HL-60 (cell line): ENCODE measurements at regions not wholly inside any gene's neighbourhood (a gene's known extent, or its start where the extent isn't known, plus 50 kb on each side); places are given as distances from the start of the nearest gene placed in this dataset.

Source experiments
- CTCF ChIP-seq: IDR thresholded peaks from one replicate; pipeline ENCODE4 v1.5.1; 2011; ENCODE audit warnings: low read length, control low read depth, inconsistent platforms; ENCODE audit not compliant: insufficient read depth
- GABPA ChIP-seq: IDR thresholded peaks from 2 replicates; pipeline ENCODE4 v1.6.1; 2012; ENCODE audit warnings: low read depth
- POLR2AphosphoS5 ChIP-seq: IDR thresholded peaks from 2 replicates; pipeline ENCODE4 v1.6.1; 2012; ENCODE audit warnings: low read depth
- SPI1 ChIP-seq: IDR thresholded peaks from 2 replicates; pipeline ENCODE4 v1.6.1; 2012; ENCODE audit warnings: low read depth, mild to moderate bottlenecking, borderline replicate concordance
- TF ChIP-seq, protein P1 (sequence below): IDR thresholded peaks from 2 replicates; pipeline ENCODE4 v1.6.1; 2012; ENCODE audit warnings: low read depth; ENCODE audit not compliant: insufficient replicate concordance

DNA sequence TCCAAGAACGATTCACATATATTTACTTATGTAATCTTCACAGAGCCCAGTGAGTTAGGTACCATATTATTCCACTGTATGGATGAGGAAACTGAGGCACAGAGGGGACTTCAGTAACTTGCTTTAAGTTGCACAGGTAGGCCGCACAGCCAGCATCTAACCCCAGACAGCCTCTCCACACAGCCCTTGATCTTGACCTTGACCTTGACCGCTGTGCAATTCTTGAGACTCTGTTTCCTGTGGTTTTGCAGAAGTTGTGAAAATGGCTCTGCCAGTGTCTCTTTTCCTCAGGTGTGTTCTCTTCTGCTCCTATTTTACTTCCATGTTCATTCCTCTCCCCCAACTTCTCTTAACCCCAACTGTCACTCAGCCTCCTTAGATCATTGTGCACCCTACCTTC is 206.5 kb downstream of the SOX11 start:
- no peak for TF ChIP-seq CTCF
- TF ChIP-seq POLR2AphosphoS5: no peak
- TF ChIP-seq, protein P1, sequence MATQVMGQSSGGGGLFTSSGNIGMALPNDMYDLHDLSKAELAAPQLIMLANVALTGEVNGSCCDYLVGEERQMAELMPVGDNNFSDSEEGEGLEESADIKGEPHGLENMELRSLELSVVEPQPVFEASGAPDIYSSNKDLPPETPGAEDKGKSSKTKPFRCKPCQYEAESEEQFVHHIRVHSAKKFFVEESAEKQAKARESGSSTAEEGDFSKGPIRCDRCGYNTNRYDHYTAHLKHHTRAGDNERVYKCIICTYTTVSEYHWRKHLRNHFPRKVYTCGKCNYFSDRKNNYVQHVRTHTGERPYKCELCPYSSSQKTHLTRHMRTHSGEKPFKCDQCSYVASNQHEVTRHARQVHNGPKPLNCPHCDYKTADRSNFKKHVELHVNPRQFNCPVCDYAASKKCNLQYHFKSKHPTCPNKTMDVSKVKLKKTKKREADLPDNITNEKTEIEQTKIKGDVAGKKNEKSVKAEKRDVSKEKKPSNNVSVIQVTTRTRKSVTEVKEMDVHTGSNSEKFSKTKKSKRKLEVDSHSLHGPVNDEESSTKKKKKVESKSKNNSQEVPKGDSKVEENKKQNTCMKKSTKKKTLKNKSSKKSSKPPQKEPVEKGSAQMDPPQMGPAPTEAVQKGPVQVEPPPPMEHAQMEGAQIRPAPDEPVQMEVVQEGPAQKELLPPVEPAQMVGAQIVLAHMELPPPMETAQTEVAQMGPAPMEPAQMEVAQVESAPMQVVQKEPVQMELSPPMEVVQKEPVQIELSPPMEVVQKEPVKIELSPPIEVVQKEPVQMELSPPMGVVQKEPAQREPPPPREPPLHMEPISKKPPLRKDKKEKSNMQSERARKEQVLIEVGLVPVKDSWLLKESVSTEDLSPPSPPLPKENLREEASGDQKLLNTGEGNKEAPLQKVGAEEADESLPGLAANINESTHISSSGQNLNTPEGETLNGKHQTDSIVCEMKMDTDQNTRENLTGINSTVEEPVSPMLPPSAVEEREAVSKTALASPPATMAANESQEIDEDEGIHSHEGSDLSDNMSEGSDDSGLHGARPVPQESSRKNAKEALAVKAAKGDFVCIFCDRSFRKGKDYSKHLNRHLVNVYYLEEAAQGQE: no peak
- TF ChIP-seq SPI1: no peak
- TF ChIP-seq GABPA: no peak
